ENCODE measurements at regions not wholly inside any gene's neighbourhood (a gene's known extent, or its start where the extent isn't known, plus 50 kb on each side); places are given as distances from the start of the nearest gene placed in this dataset.
A peak's percentile ranks its signal among the peaks of the same experiment; 100 is the strongest.
"Not testable (repeated sequence)": the region's sequence is repeated elsewhere in the genome, so short reads cannot be mapped to it uniquely, and the experiment has no call there.

DNA sequence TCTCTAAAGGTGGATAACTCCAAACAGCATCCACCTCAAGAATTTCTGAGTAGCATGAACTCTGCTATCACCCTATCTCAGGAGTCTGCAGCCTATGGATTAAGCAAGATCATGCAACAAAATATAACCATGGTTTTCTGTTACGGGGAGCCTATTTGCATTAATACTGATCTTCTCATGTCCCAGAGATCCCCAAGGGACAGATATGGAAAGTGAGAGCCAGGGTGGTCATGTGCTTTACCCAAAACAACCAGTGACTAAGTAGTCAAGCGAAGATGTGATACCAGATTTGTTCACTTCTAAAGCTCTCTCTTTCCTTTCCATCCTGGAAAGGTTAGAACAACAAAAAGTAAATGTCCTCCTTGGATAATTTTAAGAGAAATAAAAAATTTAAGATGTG lies 125.1 kb downstream of the PRRX1 start:
- no peak for DNase-seq (ENCODE audit: low spot score)

GRCh38 chr1:170790175-170790574 lies 126.2 kb downstream of the PRRX1 start:
- no peak for DNase-seq (ENCODE audit: low spot score)

DNA sequence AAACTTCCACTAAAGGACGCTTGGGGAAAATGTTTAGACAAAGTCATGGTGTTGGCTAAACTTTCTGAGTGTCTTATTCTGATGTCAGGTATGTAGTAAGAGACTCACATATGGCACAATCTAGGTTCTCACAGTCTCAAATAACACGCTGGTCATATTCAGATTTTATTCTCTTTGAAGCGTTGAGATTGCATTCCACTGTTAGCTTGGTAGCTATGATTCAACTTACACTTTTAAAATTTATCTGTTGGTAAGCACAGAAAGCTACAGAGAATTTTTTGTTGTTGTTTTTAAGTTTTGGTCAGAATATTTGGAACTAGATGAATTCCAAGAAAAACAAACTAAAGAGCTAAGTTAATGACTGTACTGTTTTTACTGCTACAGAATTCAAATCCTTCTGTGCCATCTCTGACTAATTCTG lies 126.7 kb downstream of the PRRX1 start:
- peak; percentile 37 for DNase-seq (ENCODE audit: low spot score)

GRCh38 chr1:170791941-170792340 lies 128.0 kb downstream of the PRRX1 start:
- DNase-seq (ENCODE audit: low spot score) = peak; percentile 40

DNA sequence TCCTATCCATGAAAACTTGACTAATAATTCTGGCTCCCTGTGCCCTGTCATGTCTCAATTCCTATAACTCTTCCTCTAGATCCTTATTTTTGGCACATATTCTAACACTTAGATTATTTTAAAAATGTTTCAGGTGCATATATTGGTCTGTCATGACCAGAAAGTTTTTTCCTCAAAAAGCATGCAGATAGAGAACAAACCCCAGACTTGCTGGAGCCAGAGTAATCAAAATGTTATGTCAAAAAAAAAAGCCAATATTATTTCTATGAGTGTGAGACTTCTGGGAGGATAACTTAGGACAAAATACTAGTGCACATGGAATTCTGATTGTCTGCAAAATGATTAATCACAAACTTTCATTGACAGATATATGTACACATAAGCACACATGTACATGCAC lies 135.1 kb upstream of the MROH9 start:
- no peak for DNase-seq (ENCODE audit: low spot score)

DNA sequence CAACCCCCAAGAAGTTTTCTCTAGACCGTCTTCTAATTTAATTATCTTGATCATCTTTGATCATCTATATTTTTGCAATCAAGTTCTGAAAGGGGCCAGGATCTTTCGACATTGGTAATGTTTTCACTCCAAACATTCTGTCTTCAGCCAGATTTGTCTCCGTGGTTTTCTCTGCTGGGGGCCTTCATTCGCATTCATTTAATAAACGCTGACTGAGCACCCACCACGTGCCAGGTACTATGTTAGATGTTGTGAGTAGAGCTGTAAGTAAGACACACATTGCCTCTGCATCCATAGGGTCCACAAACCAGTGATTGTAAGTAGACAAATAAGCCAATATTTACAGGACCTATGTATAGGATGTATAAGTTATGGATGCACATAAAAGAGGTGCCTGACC lies 134.5 kb upstream of the MROH9 start:
- no peak for DNase-seq (ENCODE audit: low spot score)

DNA sequence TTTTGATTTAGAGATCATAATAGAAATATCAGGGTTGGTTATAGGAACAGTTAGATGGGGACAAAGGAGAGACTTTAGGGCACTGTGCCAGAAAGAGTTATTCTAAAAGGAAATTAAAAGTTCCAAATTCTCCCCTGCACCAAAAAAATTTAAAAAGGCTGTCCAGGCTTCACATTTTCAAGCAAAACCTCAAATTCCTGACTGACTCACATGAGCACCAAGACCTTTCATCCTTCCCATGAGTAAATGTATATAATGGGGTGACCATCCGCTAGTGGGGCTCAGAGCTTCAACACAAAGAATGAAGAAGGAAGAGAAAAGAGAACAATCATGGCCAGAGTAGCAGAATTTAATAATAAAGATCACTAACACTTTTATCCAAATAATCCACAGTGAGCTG lies 131.6 kb upstream of the MROH9 start:
- DNase-seq (ENCODE audit: low spot score) = no peak

DNA sequence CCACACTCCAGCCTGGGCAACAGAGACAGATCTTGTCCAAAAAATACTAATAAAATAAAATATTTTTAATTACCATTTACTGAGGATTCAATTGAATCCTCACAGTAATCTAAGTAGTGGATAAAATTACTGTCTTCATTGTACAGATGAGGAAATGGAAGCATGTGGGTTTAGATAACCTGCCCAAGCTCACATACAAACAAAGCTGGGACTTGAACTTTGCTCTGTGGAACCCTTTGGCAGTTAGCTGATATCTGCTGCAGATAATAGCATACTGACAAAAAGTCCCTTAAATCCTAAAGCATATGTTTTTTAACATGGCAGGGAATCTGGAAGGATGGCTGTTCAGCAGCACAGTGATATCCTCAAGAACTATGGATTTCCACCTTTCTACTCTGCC lies 130.9 kb upstream of the MROH9 start:
- no peak for DNase-seq (ENCODE audit: low spot score)

DNA sequence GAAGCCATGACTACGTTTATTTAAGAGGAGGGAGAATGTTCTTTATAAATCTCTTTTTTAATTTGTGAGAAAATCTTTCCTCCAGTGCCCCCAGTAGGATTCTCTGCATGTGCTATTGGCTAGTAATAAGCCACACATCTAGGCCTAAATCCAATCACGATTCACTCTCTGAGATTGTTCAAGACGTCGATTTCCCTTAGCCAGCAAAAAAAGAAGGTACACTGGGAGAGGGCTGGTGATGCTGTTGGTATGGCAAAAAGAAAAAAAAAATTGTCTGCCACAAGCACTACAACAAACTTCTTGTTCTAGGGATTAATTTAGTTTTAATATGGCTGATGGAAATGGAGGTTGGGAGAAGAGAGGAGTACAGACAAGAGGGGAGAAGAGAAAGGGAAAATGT lies 130.5 kb upstream of the MROH9 start:
- no peak for DNase-seq (ENCODE audit: low spot score)

GRCh38 chr1:170806961-170807360 lies 128.4 kb upstream of the MROH9 start:
- no peak for DNase-seq (ENCODE audit: low spot score)

DNA sequence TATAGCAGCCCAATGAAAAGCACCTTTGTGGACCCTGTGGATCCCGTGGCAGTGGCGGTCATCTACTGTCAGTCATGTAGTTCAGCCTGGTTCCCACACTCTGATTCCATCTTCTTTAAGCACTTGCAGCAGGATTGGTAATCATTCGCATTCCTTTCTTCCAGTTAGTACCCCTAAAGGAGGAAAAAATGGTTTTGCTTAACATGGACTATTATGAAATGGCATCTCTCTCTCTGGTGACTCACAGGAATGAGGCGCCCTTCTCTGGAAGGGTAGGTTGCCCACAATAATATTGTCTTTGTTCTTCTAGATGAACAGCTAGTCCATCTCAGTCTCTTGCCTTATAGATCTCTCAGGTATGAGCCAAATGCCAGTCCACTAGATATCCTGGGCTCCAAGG lies 127.9 kb upstream of the MROH9 start:
- DNase-seq (ENCODE audit: low spot score) = peak; percentile 71

GRCh38 chr1:170808216-170808885 lies 127.0 kb upstream of the MROH9 start:
- no peak for DNase-seq (ENCODE audit: low spot score)

DNA sequence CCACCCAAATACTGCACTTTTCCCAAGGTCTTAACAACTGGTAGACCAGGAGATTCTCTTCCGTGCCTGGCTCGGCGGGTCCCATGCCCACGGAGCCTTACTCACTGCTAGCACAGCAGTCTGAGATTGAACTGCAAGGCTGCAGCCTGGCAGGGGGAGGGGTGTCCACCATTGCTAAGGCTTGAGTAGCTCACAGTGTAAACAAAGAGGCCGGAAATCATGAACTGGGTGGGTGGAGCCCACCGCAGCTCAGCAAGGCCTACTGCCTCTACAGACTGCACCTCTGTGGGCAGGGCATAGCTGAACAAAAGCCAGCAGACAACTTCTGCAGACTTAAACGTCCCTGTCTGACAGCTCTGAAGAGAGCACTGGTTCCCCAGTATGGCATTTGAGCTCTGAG lies 124.3 kb upstream of the MROH9 start:
- not testable (repeated sequence) for DNase-seq (ENCODE audit: low spot score)

DNA sequence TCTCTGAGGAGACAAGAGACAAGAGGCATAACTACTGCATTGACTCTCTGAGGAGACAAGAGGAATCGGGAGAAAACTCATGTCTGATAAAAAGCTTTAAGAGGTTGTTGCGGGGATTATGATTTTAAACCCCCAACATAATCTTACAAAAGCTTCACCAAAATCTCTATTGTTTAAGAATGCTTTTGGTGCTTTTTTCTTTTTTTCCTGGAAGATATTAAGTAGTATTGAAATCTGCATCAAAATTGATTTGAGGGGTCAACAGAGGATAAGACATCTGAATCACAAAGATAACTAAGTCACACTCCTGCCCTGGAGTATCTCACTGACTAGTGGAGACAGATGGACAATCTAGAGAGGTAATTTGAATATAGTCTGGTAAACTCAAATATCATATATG lies 115.6 kb upstream of the MROH9 start:
- DNase-seq (ENCODE audit: low spot score) = no peak

DNA sequence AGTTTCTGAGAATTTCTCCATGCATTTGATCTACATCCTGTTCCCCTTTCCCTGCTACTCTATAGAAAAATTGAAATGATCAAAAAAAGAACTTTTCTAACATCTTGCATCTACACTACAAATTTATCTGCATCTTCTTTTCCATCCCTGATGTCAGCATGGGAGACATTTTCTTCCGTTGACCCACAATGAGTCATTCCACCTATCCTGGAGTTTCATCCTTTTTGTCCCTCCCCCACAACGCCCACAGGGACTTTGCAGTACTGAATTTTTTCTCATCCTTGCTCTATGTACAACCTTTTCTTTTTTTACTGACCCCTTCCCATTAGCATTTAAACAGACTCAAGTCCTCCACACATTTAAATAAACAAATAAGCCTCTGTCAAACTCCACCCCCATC lies 112.2 kb upstream of the MROH9 start:
- DNase-seq (ENCODE audit: low spot score) = no peak

DNA sequence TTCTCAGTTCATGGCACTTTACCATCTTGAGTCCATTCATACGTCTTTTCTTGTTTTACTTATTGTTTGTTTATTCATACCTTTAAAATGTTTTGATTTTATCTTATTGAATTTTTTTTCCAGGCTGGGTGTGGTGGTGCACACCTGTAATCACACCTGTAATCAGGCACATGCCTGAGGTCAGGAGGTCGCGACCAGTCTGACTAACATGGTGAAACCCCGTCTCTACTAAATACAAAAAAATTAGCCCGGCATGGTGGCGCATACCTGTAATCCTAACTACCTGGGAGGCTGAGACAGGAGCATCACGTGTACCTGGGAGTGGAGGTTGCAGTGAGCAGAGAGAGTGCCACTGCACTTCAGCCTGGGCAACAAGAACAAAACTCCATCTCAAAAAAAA lies 104.1 kb upstream of the MROH9 start:
- no peak for DNase-seq (ENCODE audit: low spot score)

- peak; percentile 29 for DNase-seq (ENCODE audit: low spot score)
Measured at GRCh38 chr1:170836141-170836540, 99.2 kb upstream of the MROH9 start.

- DNase-seq (ENCODE audit: low spot score) = no peak
Measured at GRCh38 chr1:170840371-170840770, 95.0 kb upstream of the MROH9 start.

DNA sequence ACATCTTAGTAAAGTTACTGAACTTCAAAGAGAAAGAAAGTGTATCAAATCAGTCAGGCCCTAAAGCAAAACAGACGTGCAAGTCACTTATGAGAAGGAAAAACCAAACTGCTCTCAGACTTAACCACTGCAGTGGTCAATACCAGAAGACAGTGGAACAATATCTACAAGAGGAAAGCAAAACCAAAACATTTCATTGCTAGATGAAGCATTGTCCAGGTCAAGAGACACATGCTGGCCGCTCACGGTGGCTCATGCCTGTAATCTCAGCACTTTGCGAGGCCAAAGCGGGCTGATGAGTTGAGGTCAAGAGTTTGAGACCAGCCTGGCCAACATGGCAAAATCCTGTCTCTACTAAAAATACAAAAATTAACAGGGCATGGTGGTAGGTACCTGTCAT lies 82.0 kb upstream of the MROH9 start:
- DNase-seq (ENCODE audit: low spot score) = no peak

DNA sequence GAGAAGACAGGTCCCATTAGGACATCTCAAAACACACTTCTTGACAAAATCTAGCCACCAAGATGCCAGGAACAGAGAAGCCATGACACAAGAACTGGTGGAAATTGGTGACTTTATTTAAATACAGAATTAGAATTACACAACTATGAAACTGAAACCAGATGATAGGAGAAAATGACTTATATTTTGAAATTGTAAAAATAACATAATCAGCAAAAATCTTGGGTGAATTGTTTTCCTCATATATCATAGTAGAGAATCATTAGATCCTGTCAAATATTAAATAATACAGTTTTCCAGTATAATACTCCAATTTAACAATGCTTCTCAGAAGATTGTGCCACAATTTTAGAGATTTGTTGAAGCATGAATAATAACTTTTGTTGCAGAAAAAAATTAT lies 81.5 kb upstream of the MROH9 start:
- DNase-seq (ENCODE audit: low spot score) = no peak

- no peak for DNase-seq (ENCODE audit: low spot score)
Measured at GRCh38 chr1:170854677-170855076, 80.7 kb upstream of the MROH9 start.

DNA sequence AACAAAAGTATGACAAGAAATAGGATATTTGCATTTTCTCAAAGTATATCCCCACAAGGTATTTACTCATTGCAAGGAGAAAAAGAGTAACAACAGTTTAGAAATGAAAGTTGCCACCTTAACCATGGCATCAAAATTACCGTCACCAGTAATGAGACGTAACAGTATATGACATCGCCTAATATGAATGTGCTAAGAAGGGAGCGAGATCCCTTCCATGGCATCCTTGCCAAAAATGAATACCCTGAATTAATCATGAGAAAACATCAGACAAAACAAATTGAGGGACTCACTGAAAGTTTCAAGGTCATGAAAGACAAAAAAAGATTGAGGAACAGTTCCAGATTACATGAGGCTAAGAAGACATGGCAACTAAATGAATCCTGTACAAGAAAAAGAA lies 78.9 kb upstream of the MROH9 start:
- DNase-seq (ENCODE audit: low spot score) = no peak

GRCh38 chr1:170857955-170858354 lies 77.4 kb upstream of the MROH9 start:
- no peak for DNase-seq (ENCODE audit: low spot score)

DNA sequence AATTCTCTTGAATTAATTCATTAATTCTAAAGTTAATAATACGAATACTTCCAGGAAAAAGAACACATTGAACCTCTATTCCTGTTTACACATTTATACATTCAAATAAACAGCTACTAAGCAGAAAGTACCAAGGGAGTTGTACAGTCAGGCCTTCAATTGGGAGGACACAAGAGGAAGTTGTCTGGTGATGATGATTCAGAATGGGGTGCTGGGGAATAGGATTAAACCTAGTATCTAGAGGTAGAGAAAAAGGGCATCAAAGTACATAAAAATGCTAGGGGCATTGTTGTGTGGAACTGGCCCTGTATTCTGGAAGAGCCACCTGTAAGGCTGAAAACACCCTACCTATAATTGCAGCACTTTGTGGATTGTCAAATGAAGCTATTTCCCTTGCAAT lies 71.7 kb upstream of the MROH9 start:
- DNase-seq (ENCODE audit: low spot score) = no peak

- peak; percentile 38 for DNase-seq (ENCODE audit: low spot score)
Measured at GRCh38 chr1:170864238-170864637, 71.1 kb upstream of the MROH9 start.
